ENCODE measurements at regions not wholly inside any gene's neighbourhood (a gene's known extent, or its start where the extent isn't known, plus 50 kb on each side); places are given as distances from the start of the nearest gene placed in this dataset.

GRCh38 chr3:193095366-193095765 is 145.7 kb upstream of the PLAAT1 start:
- no peak overlapping the region for H3K4me3 Mint-ChIP-seq
- H3K27me3 Mint-ChIP-seq: no peaks in the 10 kb centered on the region
- H3K27ac Mint-ChIP-seq: no peak overlapping the region

GRCh38 chr3:193096076-193096475 is 144.9 kb upstream of the PLAAT1 start:
- intact Hi-C loops (cut with micrococcal nuclease): no loop called here
- no peaks in the 10 kb centered on the region for H3K27me3 Mint-ChIP-seq

More at GRCh38 chr3:193095366-193095765, 145.7 kb upstream of the PLAAT1 start:
- ChIA-PET POLR2A (no interaction called here), CTCF (no interaction called here)
- Mint-ChIP-seq H3K36me3 (ENCODE audit: low read depth) (no peaks in the 10 kb centered on the region), H3K4me1 (no peaks in the 10 kb centered on the region), H3K9me3 (peaks cover 8% of the 10 kb centered on the region)
- intact Hi-C loops (cut with micrococcal nuclease): no loop called here
- TF ChIP-seq CTCF (IDR thresholded peaks at IDR 0.05): no peak
- ATAC-seq (ENCODE audit: low read depth): no peak
- no peak for DNase-seq

GRCh38 chr3:193114431-193115340 is 126.3 kb upstream of the PLAAT1 start:
- Mint-ChIP-seq H3K27ac (no peak overlapping the region), H3K4me3 (no peak overlapping the region), H3K9me3 (peaks cover 2% of the 10 kb centered on the region), H3K36me3 (ENCODE audit: low read depth) (no peaks in the 10 kb centered on the region), H3K4me1 (no peaks in the 10 kb centered on the region), H3K27me3 (no peaks in the 10 kb centered on the region)
- no peak for DNase-seq
- intact Hi-C loops (cut with micrococcal nuclease): no loop called here
- no peak for TF ChIP-seq CTCF (IDR thresholded peaks at IDR 0.05)
- no peak for ATAC-seq (ENCODE audit: low read depth)
- CTCF ChIA-PET: no interaction called here
- POLR2A ChIA-PET: no interaction called here

More at GRCh38 chr3:193096076-193096475, 144.9 kb upstream of the PLAAT1 start:
- H3K4me3 Mint-ChIP-seq: no peak overlapping the region
- ATAC-seq (ENCODE audit: low read depth): no peak
- H3K36me3 Mint-ChIP-seq (ENCODE audit: low read depth): no peaks in the 10 kb centered on the region
- H3K4me1 Mint-ChIP-seq: no peaks in the 10 kb centered on the region
- no peak for DNase-seq
- ChIA-PET CTCF (no interaction called here), POLR2A (no interaction called here)
- peaks cover 11% of the 10 kb centered on the region for H3K9me3 Mint-ChIP-seq
- H3K27ac Mint-ChIP-seq: no peak overlapping the region
- TF ChIP-seq CTCF (IDR thresholded peaks at IDR 0.05): no peak

GRCh38 chr3:193116871-193117270 is 124.2 kb upstream of the PLAAT1 start:
- CTCF ChIA-PET: no interaction called here

More at GRCh38 chr3:193116871-193117270, 124.2 kb upstream of the PLAAT1 start:
- Mint-ChIP-seq H3K4me3 (no peak overlapping the region), H3K27ac (no peak overlapping the region), H3K36me3 (ENCODE audit: low read depth) (no peaks in the 10 kb centered on the region), H3K4me1 (no peaks in the 10 kb centered on the region), H3K27me3 (no peaks in the 10 kb centered on the region), H3K9me3 (no peaks in the 10 kb centered on the region)
- no peak for TF ChIP-seq CTCF (IDR thresholded peaks at IDR 0.05)
- ATAC-seq (ENCODE audit: low read depth): no peak
- POLR2A ChIA-PET: no interaction called here
- no peak for DNase-seq
- intact Hi-C loops (cut with micrococcal nuclease): no loop called here

All from activated B cell treated with CpG ODN at 0.5 μM for 24 hours (primary cell).